SK-N-SH (cell line): ENCODE measurements at regions not wholly inside any gene's neighbourhood (a gene's known extent, or its start where the extent isn't known, plus 50 kb on each side); places are given as distances from the start of the nearest gene placed in this dataset.

Experiments used
- CTCF ChIA-PET: fragments of 300-600, 350-600 bp; formaldehyde crosslinking; extraction: SDS; loops from one replicate; lab custom pipeline; 2021; lab: Yijun Ruan, JAX
- POLR2A ChIA-PET: fragments of 350-600 bp; sonication (Branson Sonifier 250); formaldehyde crosslinking; extraction: SDS; loops from one replicate; lab custom pipeline; 2020; ENCODE audit warnings: antibody characterized with exemption, inconsistent platforms; lab: Yijun Ruan, JAX
- DNase-seq: peaks from one replicate; pipeline ENCODE4 v3.0.0; 2012
- H2AFZ ChIP-seq: fragments of 200-600 bp; sonication (generic); 2 replicates; pipeline ENCODE4 v1.8.1; 2016; ENCODE audit warnings: antibody characterized with exemption, mild to moderate bottlenecking, low read depth
- H3F3A ChIP-seq: fragments of 200-600 bp; sonication (generic); replicated peaks from 2 replicates; pipeline ENCODE3; 2016; ENCODE audit warnings: antibody characterized with exemption, mild to moderate bottlenecking; ENCODE audit not compliant: insufficient read depth
- H3K27ac ChIP-seq, 2 experiments: fragments of 200-500 bp in 1 of 2; fragments of 200-600 bp in 1 of 2; sonication (Bioruptor generic) in 1 of 2; sonication (generic), shearing (Covaris generic) in 1 of 2; 2 replicates each; pipeline versions ENCODE4 v1.5.1 to v1.6.1; 2014 to 2016; ENCODE audit warnings: low read depth in 2 of 2, inconsistent platforms in 1 of 2, low read length in 1 of 2, mild to moderate bottlenecking in 1 of 2, mixed read lengths in 1 of 2
- H3K27me3 ChIP-seq: fragments of 200-600 bp; sonication (generic), shearing (Covaris generic); 2 replicates; pipeline ENCODE4 v1.6.1; 2016; ENCODE audit warnings: mixed run types; ENCODE audit not compliant: insufficient read depth
- H3K36me3 ChIP-seq, 2 experiments: fragments of 200-500 bp in 1 of 2; fragments of 200-600 bp in 1 of 2; sonication (Bioruptor generic) in 1 of 2; sonication (generic) in 1 of 2; replicated peaks in 1 of 2; 2 replicates each; pipeline versions ENCODE3 to v1.5.1; 2014 to 2016; ENCODE audit warnings: low read length in 1 of 2, mild to moderate bottlenecking in 1 of 2; ENCODE audit not compliant: insufficient read depth in 2 of 2, control insufficient read depth in 1 of 2
- H3K4me1 ChIP-seq, 2 experiments: fragments of 200-500 bp in 1 of 2; fragments of 200-600 bp in 1 of 2; sonication (Bioruptor generic) in 1 of 2; sonication (generic), shearing (Covaris generic) in 1 of 2; 2 replicates each; pipeline versions ENCODE4 v1.5.1 to v1.6.1; 2014 to 2016; ENCODE audit warnings: low read depth in 1 of 2, low read length in 1 of 2, mixed run types in 1 of 2; ENCODE audit not compliant: insufficient read depth in 2 of 2, control insufficient read depth in 1 of 2
- H3K4me2 ChIP-seq: fragments of 200-600 bp; sonication (generic), shearing (Covaris generic); 2 replicates; pipeline ENCODE4 v1.6.1; 2017; ENCODE audit warnings: mixed run types
- H3K4me3 ChIP-seq, 2 experiments: fragments of 200-500 bp in 1 of 2; fragments of 200-600 bp in 1 of 2; sonication (Bioruptor generic) in 1 of 2; sonication (generic), shearing (Covaris generic) in 1 of 2; 2 replicates each; pipeline versions ENCODE4 v1.5.1 to v1.8.1; 2014 to 2016; ENCODE audit warnings: low read depth in 2 of 2, inconsistent platforms in 1 of 2, low read length in 1 of 2, mild to moderate bottlenecking in 1 of 2, mixed read lengths in 1 of 2, moderate library complexity in 1 of 2
- H3K79me2 ChIP-seq: fragments of 200-600 bp; sonication (generic); 2 replicates; pipeline ENCODE4 v1.8.1; 2017; ENCODE audit warnings: mild to moderate bottlenecking; ENCODE audit not compliant: insufficient read depth
- H3K9ac ChIP-seq: fragments of 200-600 bp; sonication (generic); 2 replicates; pipeline ENCODE4 v1.6.1; 2017; ENCODE audit warnings: mixed run types
- H3K9me2 ChIP-seq: fragments of 200-600 bp; sonication (generic); 2 replicates; pipeline ENCODE4 v1.6.1; 2017; ENCODE audit warnings: mixed run types
- H3K9me3 ChIP-seq: fragments of 200-600 bp; sonication (generic); 2 replicates; pipeline ENCODE4 v1.6.1; 2017; ENCODE audit warnings: mixed run types, mild to moderate bottlenecking, moderate library complexity
- H4K20me1 ChIP-seq: fragments of 200-600 bp; sonication (generic); 2 replicates; pipeline ENCODE4 v1.6.1; 2017; ENCODE audit warnings: mild to moderate bottlenecking, mixed run types; ENCODE audit not compliant: insufficient read depth
- CTCF ChIP-seq: fragments of 200-600 bp; sonication (generic); IDR thresholded peaks from 2 replicates; pipeline ENCODE4 v1.6.1; 2017; ENCODE audit warnings: antibody characterized with exemption, mild to moderate bottlenecking, moderate library complexity
- FOSL2 ChIP-seq: IDR thresholded peaks from 2 replicates; pipeline ENCODE4 v1.4.0; 2012; ENCODE audit warnings: low read depth, mild to moderate bottlenecking, moderate library complexity, borderline replicate concordance
- FOXM1 ChIP-seq: IDR thresholded peaks from 2 replicates; pipeline ENCODE4 v1.4.0; 2012; ENCODE audit warnings: low read depth, mild to moderate bottlenecking
- GATA2 ChIP-seq: sonication (generic); formaldehyde crosslinking; IDR thresholded peaks from 2 replicates; pipeline ENCODE4 v1.5.0; 2020; ENCODE audit warnings: mild to moderate bottlenecking, missing genetic modification reagents
- MAX ChIP-seq: IDR thresholded peaks from 2 replicates; pipeline ENCODE4 v1.4.0; 2012; ENCODE audit warnings: low read depth
- MEF2A ChIP-seq: IDR thresholded peaks from 2 replicates; pipeline ENCODE4 v1.4.0; 2012; ENCODE audit warnings: low read depth, borderline replicate concordance
- NFIC ChIP-seq: IDR thresholded peaks from 2 replicates; pipeline ENCODE4 v1.4.0; 2012; ENCODE audit warnings: borderline replicate concordance
- PBX3 ChIP-seq: IDR thresholded peaks from 2 replicates; pipeline ENCODE4; 2012
- POLR2AphosphoS5 ChIP-seq: IDR thresholded peaks from 2 replicates; pipeline ENCODE4 v1.6.1; 2012; ENCODE audit warnings: low read depth, low read length
- RAD21 ChIP-seq: IDR thresholded peaks from 2 replicates; pipeline ENCODE4 v1.6.1; 2012; ENCODE audit warnings: mild to moderate bottlenecking, low read length
- RCOR1 ChIP-seq: fragments of 150-350 bp; IDR thresholded peaks from 2 replicates; pipeline ENCODE4 v1.6.1; 2017; ENCODE audit warnings: antibody characterized with exemption, low read length
- RFX5 ChIP-seq: IDR thresholded peaks from 2 replicates; pipeline ENCODE4 v1.6.1; 2012; ENCODE audit warnings: mild to moderate bottlenecking, improper control_type of control experiment, low read length
- RXRA ChIP-seq: IDR thresholded peaks from 2 replicates; pipeline ENCODE4 v1.4.0; 2012; ENCODE audit warnings: low read depth, mild to moderate bottlenecking, borderline replicate concordance
- SMC3 ChIP-seq: IDR thresholded peaks from 2 replicates; pipeline ENCODE4 v1.6.1; 2012; ENCODE audit warnings: low read depth, low read length, improper control_type of control experiment
- YY1 ChIP-seq: IDR thresholded peaks from 2 replicates; pipeline ENCODE4 v1.4.0; 2012; ENCODE audit warnings: low read depth, mild to moderate bottlenecking
- ZBTB33 ChIP-seq: IDR thresholded peaks from 2 replicates; pipeline ENCODE4 v1.4.0; 2012; ENCODE audit warnings: low read depth, borderline replicate concordance
- WGBS: methylation state at CpG from one replicate; pipeline ENCODE4 v1.1.6; 2017; ENCODE audit warnings: low lambda C conversion rate; 5-methylcytosine and 5-hydroxymethylcytosine counted together

- Histone ChIP-seq H4K20me1 (no peaks in the 10 kb centered on the region), H3K9me2 (no peaks in the 10 kb centered on the region), H2AFZ (no peak overlapping the region), H3K9ac (no peak overlapping the region), H3F3A (no peaks in the 10 kb centered on the region), H3K36me3 (no peaks in the 10 kb centered on the region), H3K27me3 (no peaks in the 10 kb centered on the region), H3K9me3 (no peaks in the 10 kb centered on the region), H3K79me2 (no peaks in the 10 kb centered on the region), H3K4me2 (no peak overlapping the region), H3K4me3 (no peak overlapping the region), H3K4me1 (no peaks in the 10 kb centered on the region; a peak in 1 of 4 replicates), H3K27ac (no peak overlapping the region)
- WGBS: 8% methylated on average over 2 of the region's 2 CpGs
- ChIA-PET CTCF (interaction anchor here (1.7 kb wide), 1 partner anchor 15 kb away, joined by 5 read pairs; no protein-coding TSS in a partner anchor), POLR2A (no interaction called here)
- TF ChIP-seq ZBTB33: no peak
- TF ChIP-seq RFX5: no peak
- no peak for TF ChIP-seq FOXM1
- TF ChIP-seq POLR2AphosphoS5: no peak
- no peak for TF ChIP-seq RAD21
- TF ChIP-seq CTCF: no peak
- no peak for TF ChIP-seq NFIC
- TF ChIP-seq SMC3: no peak
- TF ChIP-seq MEF2A: no peak
- TF ChIP-seq RCOR1: no peak
- TF ChIP-seq YY1: no peak
- no peak for TF ChIP-seq PBX3
- TF ChIP-seq RXRA: no peak
- TF ChIP-seq GATA2 (CRISPR knock-in tag): no peak
- TF ChIP-seq MAX: no peak
- no peak for TF ChIP-seq FOSL2
- DNase-seq: no peak
These were observed 69.7 kb downstream of the SKA1 start for GRCh38 chr18:50444539-50444938.
